ENCODE measurements at regions not wholly inside any gene's neighbourhood (a gene's known extent, or its start where the extent isn't known, plus 50 kb on each side); places are given as distances from the start of the nearest gene placed in this dataset.

DNA sequence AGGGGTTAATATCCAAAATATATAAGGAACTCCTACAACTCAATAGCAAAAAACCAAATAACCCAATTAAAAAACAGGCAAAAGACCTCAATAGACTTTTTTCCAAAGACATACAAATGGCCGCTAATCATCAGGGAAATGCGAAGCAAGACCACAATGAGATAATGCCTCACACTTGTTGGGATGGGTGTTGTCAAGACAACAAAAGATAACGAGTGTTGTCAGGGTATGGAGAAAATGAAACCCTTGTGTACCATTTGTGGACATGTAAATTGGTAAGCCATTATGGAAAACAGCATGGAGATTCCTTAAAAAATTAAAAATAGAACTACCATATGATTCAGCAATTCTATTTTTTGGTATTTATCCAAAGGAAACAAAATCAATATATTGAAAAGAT lies 620.2 kb downstream of the ACTL7B start:
- TF ChIP-seq, protein P1, sequence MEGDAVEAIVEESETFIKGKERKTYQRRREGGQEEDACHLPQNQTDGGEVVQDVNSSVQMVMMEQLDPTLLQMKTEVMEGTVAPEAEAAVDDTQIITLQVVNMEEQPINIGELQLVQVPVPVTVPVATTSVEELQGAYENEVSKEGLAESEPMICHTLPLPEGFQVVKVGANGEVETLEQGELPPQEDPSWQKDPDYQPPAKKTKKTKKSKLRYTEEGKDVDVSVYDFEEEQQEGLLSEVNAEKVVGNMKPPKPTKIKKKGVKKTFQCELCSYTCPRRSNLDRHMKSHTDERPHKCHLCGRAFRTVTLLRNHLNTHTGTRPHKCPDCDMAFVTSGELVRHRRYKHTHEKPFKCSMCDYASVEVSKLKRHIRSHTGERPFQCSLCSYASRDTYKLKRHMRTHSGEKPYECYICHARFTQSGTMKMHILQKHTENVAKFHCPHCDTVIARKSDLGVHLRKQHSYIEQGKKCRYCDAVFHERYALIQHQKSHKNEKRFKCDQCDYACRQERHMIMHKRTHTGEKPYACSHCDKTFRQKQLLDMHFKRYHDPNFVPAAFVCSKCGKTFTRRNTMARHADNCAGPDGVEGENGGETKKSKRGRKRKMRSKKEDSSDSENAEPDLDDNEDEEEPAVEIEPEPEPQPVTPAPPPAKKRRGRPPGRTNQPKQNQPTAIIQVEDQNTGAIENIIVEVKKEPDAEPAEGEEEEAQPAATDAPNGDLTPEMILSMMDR (conservative IDR thresholded peaks at IDR 0.05; ENCODE audit: low read depth in 2 of 2), result no peak
- TF ChIP-seq CREB1 (CRISPR knock-in tag; IDR thresholded peaks at IDR 0.05; ENCODE audit: low read depth), result no peak
- TF ChIP-seq, protein P2, sequence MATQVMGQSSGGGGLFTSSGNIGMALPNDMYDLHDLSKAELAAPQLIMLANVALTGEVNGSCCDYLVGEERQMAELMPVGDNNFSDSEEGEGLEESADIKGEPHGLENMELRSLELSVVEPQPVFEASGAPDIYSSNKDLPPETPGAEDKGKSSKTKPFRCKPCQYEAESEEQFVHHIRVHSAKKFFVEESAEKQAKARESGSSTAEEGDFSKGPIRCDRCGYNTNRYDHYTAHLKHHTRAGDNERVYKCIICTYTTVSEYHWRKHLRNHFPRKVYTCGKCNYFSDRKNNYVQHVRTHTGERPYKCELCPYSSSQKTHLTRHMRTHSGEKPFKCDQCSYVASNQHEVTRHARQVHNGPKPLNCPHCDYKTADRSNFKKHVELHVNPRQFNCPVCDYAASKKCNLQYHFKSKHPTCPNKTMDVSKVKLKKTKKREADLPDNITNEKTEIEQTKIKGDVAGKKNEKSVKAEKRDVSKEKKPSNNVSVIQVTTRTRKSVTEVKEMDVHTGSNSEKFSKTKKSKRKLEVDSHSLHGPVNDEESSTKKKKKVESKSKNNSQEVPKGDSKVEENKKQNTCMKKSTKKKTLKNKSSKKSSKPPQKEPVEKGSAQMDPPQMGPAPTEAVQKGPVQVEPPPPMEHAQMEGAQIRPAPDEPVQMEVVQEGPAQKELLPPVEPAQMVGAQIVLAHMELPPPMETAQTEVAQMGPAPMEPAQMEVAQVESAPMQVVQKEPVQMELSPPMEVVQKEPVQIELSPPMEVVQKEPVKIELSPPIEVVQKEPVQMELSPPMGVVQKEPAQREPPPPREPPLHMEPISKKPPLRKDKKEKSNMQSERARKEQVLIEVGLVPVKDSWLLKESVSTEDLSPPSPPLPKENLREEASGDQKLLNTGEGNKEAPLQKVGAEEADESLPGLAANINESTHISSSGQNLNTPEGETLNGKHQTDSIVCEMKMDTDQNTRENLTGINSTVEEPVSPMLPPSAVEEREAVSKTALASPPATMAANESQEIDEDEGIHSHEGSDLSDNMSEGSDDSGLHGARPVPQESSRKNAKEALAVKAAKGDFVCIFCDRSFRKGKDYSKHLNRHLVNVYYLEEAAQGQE (IDR thresholded peaks at IDR 0.05; ENCODE audit: unreplicated experiment), result no peak
- no peak for TF ChIP-seq POLR2AphosphoS5 (IDR thresholded peaks at IDR 0.05; ENCODE audit: low read depth)
- no peak for TF ChIP-seq STAT1 (IDR thresholded peaks at IDR 0.05; ENCODE audit: unreplicated experiment)

Data from GM23338 (cell line).